ENCODE measurements at regions not wholly inside any gene's neighbourhood (a gene's known extent, or its start where the extent isn't known, plus 50 kb on each side); places are given as distances from the start of the nearest gene placed in this dataset.

DNA sequence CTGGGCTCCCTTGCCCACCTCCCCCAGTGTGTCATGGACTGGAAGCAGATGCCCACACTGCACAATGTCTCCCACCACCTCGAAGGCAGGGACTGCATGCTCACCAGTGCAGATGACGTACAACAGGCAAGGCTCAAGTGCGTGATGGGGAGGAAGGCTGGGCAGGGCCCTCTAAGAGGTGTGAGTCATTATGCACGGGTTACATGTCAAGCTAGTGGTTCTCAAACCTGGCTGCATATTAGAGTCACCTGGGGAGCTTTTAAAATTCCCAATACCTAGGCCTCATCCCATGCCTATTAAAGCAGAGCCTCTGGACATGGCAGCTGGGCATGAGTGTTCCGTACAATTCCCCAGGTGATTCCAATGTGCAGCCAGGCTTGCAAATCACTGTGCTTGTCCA, 137.9 kb upstream of the NGF start:
- TF ChIP-seq, protein P1, sequence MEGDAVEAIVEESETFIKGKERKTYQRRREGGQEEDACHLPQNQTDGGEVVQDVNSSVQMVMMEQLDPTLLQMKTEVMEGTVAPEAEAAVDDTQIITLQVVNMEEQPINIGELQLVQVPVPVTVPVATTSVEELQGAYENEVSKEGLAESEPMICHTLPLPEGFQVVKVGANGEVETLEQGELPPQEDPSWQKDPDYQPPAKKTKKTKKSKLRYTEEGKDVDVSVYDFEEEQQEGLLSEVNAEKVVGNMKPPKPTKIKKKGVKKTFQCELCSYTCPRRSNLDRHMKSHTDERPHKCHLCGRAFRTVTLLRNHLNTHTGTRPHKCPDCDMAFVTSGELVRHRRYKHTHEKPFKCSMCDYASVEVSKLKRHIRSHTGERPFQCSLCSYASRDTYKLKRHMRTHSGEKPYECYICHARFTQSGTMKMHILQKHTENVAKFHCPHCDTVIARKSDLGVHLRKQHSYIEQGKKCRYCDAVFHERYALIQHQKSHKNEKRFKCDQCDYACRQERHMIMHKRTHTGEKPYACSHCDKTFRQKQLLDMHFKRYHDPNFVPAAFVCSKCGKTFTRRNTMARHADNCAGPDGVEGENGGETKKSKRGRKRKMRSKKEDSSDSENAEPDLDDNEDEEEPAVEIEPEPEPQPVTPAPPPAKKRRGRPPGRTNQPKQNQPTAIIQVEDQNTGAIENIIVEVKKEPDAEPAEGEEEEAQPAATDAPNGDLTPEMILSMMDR (IDR thresholded peaks at IDR 0.05 in 8 of 11, conservative IDR thresholded peaks at IDR 0.05 in 3 of 11) = no peak
- TF ChIP-seq POLR2AphosphoS5 (IDR thresholded peaks at IDR 0.05) = no peak
- TF ChIP-seq POLR2A (IDR thresholded peaks at IDR 0.05) = no peak
